GM20000 (cell line): ENCODE measurements at regions not wholly inside any gene's neighbourhood (a gene's known extent, or its start where the extent isn't known, plus 50 kb on each side); places are given as distances from the start of the nearest gene placed in this dataset.
A peak's percentile ranks its signal among the peaks of the same experiment; 100 is the strongest.

Experiments used
- DNase-seq: peaks from one replicate; pipeline ENCODE4 v3.0.0; 2012; ENCODE audit warnings: low spot score
- CTCF ChIP-seq: IDR thresholded peaks from 2 replicates; pipeline ENCODE4 v1.5.1; 2012; ENCODE audit warnings: mild to moderate bottlenecking, control low read depth; ENCODE audit errors: extremely low read depth, missing control alignments

- no peak for TF ChIP-seq CTCF
- DNase-seq = no peak
Observed at GRCh38 chr22:25374869-25375268, 155.4 kb downstream of the CRYBB2 start.

GRCh38 chr22:25375683-25376082 lies 156.2 kb downstream of the CRYBB2 start:
- no peak for DNase-seq
- no peak for TF ChIP-seq CTCF

GRCh38 chr22:25377699-25378098 lies 158.3 kb downstream of the CRYBB2 start:
- TF ChIP-seq CTCF = no peak
- DNase-seq = no peak

GRCh38 chr22:25380122-25380747 lies 160.8 kb downstream of the CRYBB2 start:
- DNase-seq = no peak
- TF ChIP-seq CTCF = no peak

- TF ChIP-seq CTCF = peak; percentile 10
- DNase-seq = no peak
Observed at GRCh38 chr22:25382762-25383161, 163.3 kb downstream of the CRYBB2 start.

- DNase-seq = no peak
- TF ChIP-seq CTCF = no peak
Observed at GRCh38 chr22:25383278-25383820, 163.9 kb downstream of the CRYBB2 start.

GRCh38 chr22:25383892-25384291 lies 164.5 kb downstream of the CRYBB2 start:
- TF ChIP-seq CTCF = no peak
- no peak for DNase-seq
